Loucy (cell line): ENCODE measurements at regions not wholly inside any gene's neighbourhood (a gene's known extent, or its start where the extent isn't known, plus 50 kb on each side); places are given as distances from the start of the nearest gene placed in this dataset.

Experiments used
- CTCF ChIP-seq: fragments of 200-600 bp; sonication (generic); conservative IDR thresholded peaks from 2 replicates; pipeline ENCODE4 v1.5.1; 2014; ENCODE audit warnings: mild to moderate bottlenecking, antibody characterized with exemption, low read length
- EZH2phosphoT487 ChIP-seq: fragments of 200-600 bp; IDR thresholded peaks from 2 replicates; pipeline ENCODE4 v1.6.1; 2018; ENCODE audit warnings: antibody characterized with exemption, mild to moderate bottlenecking, moderate library complexity, borderline replicate concordance

- no peak for TF ChIP-seq CTCF
- TF ChIP-seq EZH2phosphoT487: no peak
Measured at GRCh38 chr10:64313967-64314366, 792.8 kb downstream of the REEP3 start.
